GM20000 (cell line): ENCODE measurements at regions not wholly inside any gene's neighbourhood (a gene's known extent, or its start where the extent isn't known, plus 50 kb on each side); places are given as distances from the start of the nearest gene placed in this dataset.

Source experiments
- DNase-seq: peaks from one replicate; pipeline ENCODE4 v3.0.0; 2012; ENCODE audit warnings: low spot score
- TF ChIP-seq, protein P1 (sequence below): IDR thresholded peaks from 2 replicates; pipeline ENCODE4 v1.5.1; 2012; ENCODE audit warnings: mild to moderate bottlenecking, control low read depth; ENCODE audit errors: extremely low read depth, missing control alignments

DNA sequence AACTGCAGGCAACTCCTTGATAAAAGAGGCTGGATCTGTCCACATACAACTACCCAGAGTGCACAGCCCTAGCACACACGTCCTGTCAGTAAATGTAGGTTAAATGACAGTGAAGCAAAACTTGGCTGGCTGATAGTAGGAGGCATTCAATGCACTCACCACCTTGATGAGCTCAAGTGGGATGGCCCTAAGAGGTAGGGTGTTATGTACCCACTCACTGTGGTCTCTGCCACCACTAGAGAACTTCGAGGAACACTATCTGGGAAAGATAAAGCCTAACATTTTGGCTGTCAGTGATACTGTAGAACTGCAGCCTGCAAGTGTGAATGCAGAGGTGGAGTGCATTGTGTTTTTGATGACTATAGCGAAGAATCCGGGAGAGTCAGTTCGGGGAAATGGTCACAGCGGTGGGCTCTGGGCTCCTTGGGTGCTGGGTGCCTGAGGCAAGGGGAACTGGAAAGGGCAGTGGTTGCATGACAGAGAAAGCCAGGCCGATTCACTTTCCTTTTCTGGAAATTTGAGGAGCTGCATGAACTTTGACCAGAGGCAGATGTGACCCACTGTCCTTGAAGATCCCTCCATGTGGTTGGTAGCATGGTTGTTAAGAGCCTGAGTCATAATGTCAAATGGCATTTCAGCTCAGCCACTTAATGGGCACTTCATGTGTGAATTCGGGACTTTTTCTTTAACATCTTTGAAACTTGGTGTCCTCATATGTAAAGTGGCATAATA lies 93.1 kb upstream of the ZPBP start:
- DNase-seq: no peak
- TF ChIP-seq, protein P1, sequence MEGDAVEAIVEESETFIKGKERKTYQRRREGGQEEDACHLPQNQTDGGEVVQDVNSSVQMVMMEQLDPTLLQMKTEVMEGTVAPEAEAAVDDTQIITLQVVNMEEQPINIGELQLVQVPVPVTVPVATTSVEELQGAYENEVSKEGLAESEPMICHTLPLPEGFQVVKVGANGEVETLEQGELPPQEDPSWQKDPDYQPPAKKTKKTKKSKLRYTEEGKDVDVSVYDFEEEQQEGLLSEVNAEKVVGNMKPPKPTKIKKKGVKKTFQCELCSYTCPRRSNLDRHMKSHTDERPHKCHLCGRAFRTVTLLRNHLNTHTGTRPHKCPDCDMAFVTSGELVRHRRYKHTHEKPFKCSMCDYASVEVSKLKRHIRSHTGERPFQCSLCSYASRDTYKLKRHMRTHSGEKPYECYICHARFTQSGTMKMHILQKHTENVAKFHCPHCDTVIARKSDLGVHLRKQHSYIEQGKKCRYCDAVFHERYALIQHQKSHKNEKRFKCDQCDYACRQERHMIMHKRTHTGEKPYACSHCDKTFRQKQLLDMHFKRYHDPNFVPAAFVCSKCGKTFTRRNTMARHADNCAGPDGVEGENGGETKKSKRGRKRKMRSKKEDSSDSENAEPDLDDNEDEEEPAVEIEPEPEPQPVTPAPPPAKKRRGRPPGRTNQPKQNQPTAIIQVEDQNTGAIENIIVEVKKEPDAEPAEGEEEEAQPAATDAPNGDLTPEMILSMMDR: no peak

- no peak for DNase-seq
- TF ChIP-seq, protein P1: no peak
These were observed 92.2 kb upstream of the ZPBP start for GRCh38 chr7:50185208-50185607.

DNA sequence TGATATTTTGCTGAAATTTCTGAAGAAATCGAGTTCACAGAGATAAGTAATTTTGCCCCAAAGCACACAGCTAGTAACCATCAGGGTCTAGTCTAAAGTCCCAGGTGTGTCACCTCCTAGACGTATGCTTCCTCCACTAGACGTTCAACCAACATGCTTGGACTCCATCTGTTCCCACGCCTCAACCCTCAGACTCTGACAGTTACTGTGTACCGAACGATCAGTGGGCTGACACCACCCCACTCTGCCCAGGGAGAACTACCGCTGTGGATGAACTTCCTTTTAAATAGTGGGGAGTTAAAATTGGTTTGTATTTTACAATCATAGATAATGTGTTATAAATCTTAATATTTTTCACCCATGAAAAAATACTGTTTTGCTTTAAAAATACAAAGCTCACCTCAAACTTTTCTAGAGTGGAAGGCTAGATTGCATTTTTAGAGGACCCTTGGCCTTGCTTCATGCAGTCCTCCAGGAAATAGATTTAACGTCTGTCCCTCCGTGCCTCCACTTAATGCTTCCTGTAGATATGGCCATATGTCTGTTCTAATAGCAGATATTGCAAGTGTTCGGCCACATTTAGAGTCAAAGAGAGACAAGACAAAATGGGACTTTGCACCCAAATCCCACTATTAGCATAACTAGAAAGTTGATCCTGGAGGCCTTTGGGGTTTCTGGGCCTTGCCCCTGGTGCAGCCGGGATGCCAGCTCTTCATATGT lies 91.4 kb upstream of the ZPBP start:
- TF ChIP-seq, protein P1: no peak
- DNase-seq: no peak

DNA sequence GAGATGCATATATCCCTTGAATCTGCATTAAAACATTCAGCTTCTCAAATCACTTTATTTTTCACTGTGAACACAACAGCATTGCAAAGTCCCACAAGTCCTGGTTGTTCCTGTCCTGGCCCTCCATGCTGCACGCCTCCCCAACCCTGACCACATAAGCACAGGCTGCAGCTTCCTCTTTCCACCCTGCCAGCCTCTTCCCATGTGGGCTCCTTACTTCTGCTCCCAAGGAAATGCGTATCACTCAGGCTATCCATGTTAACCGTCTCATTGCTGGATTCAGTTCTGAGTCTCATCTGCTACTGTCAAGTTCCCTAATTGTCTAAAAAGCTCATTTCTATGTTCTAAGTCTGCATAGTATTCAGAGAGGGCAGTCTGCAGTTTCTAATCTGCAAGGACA lies 89.7 kb upstream of the ZPBP start:
- TF ChIP-seq, protein P1: no peak
- no peak for DNase-seq

- TF ChIP-seq, protein P1: no peak
These were observed 88.0 kb upstream of the ZPBP start for GRCh38 chr7:50181081-50181480.

GRCh38 chr7:50178166-50178565 lies 85.1 kb upstream of the ZPBP start:
- TF ChIP-seq, protein P1: no peak
- no peak for DNase-seq

More at GRCh38 chr7:50181081-50181480, 88.0 kb upstream of the ZPBP start:
- no peak for DNase-seq

- DNase-seq: no peak
- TF ChIP-seq, protein P1: no peak
These were observed 81.9 kb upstream of the ZPBP start for GRCh38 chr7:50174948-50175347.
